HG03571 (cell line): ENCODE measurements at regions not wholly inside any gene's neighbourhood (a gene's known extent, or its start where the extent isn't known, plus 50 kb on each side); places are given as distances from the start of the nearest gene placed in this dataset.

ENCODE experiments used
- ATAC-seq: cut with Tn5 transposase; IDR thresholded peaks from one replicate; pipeline ENCODE4 v1.9.1; 2021; ENCODE audit not compliant: unreplicated experiment

DNA sequence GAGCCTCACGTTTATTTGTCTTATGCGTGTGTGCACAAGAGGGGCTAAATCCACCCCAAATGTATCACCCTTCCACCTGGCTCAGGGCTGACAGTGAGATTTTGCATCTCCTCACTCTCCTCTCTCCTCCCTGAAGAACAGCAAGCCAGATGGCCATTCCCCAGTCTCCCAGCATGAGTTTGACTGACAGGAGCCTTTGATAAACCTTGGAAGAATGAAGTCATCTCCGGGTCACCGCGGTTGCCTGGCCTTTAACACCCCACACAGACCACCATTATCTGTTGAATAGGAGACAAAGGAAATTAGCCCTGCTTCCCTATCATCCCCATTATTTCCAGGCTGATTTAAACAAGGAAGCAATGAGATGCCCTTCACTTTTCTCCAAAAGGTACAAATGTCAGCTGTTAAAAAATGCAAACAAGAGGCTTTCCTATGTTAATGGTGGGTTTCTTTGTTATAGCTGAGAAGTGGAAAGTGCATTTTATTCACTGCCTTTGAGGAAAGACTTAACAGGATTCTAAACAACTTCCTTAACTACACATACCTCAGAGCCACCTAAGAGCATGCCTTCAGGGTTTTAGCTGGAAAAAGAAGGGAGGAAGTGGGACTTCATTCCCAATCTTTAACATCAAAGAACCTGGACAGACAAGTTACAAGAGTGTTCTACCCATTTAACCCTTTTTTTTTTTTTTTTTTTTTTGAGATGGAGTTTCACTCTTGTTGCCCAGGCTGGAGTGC, 524.8 kb upstream of the ID4 start:
- no peak for ATAC-seq

DNA sequence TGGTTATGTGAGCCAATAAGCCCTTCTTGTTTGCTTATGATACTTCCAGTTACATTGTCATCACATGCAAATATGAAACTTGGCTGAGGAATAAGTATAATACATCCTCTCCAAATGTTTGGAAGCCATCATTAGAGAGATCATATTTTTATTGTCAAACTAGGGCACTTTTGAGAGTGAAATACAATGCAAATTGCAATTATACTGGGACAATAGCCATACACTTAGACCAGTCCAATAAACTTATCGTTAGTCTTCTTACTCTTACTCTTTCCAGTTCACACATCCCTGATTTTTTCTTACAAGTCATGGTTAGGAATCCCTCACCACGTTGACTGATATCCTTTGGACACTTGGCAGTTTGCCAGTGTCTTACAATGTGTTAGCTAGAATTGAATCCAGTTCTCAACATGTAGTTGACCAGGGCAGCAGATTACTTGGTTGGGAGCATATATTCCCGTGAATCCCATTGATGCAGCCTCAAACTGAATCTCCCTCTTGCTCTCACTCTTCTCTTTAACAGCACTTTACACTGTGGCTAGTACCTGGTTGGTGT, 519.7 kb upstream of the ID4 start:
- ATAC-seq = no peak

DNA sequence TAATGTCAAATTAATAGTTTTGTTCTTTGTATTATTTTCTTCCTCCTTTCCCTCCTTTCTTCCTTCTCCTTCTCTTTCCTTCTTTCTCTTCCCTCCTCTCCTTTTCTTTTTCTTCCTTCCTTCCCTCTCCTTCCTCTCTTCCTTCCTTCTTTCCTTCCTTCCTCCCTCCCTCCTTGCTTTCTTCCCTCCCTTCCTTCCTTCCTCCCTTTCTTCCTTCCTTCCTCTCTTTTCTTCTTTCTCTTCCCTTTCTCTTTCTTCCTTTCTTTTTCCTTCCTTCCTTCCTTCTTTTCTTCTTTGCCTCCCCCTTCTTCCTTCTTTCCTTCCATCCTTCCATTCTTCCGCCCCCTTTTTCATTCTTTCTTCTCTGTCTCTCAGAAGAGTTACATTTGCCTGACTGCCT, 518.2 kb upstream of the ID4 start:
- no peak for ATAC-seq

DNA sequence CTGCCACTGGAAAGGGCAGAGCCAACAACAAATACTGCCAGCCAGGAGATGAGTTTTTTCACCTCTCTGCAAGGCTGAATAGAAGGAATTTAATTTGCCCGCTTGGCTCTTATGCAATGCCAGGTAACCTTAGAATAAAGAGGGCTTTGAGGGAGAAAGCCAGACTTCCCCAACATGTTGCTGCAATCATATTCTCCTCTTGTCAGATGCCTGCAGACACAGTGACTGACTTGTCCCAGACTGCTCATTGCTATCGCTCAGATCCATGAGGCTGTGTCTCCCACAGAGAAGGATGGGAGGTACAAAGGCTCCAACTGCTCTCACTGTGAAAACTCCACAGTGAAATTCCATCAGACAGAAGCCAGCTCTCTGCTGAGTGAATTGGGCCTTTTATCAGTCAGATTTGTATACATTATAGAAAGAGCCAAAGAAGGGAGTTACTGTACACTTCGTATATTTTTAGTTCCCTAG, 517.0 kb upstream of the ID4 start:
- ATAC-seq = no peak

DNA sequence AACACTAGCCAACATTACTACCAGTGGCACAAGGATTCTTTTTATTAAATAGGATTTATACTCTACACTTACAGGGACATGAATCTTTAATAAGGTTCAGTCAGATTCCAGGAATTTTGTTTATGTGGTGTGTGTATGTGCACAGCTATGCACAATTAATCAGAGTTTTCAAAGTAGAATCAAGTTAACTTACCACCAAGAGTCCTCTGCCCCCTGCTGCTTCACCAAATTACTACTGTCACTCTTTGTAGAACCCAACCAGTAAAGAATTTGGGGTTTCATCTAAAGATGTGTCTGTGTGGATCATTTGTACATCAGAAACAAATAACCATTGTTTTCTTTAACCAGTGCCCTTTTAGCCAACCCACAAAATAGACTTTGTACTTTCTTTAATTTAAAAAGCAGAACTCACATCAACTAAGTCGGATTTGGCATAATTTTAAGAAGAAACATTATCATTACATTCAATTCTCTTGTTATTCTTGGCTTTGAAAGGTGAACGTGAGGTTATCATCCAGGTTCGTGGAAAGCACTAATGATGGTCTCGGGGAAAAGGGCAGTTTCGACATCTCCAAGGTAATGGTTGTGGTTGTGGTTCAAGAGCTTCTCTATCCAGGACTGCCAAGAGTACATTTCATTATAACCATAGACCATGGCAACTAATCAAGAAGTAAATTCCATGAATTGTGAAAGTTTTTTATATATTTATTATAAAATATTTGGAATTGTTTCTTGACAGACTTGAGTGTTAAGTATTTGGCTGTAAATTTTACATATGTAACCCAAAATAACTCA, 514.3 kb upstream of the ID4 start:
- no peak for ATAC-seq

DNA sequence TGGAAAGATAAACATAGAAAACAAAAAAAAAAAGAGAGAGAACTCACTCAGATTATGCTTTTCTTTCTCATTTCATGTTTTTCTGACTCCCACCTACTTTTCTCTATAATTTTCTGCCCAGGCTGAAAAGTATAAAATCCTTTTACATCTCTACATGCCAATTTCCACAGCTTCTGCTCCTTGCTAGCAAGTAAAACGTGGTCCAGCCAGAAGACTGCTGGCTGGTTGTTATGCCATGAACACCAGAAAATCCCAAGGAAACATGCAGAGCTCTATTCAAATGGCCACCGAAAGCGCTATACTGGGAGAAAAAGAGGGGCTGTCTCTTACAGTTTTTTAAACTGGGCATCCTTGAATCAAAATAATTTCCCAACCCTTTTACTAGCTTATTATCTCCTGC, 512.8 kb upstream of the ID4 start:
- ATAC-seq = no peak

DNA sequence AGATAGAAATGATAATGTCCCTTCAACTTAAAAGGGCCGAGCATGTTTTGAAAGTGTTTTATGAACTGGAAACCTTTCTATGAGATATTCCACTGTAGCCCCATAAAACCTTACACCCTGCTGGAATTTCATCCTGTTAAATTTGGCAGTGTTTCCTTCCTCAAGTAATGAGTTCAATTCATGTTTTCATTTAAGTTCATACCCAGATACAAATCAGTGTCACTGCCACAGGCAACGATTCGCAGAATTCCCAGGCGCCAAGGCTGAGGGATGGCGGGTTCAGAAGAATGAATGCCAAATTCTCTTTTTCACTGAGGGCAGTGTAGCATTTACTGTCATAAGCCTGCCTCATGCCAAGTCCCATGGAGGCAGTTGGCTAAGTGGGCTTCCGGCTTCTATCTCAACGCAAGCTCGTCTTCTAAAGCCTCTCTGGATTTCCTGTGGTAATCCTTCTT, 511.8 kb upstream of the ID4 start:
- no peak for ATAC-seq

DNA sequence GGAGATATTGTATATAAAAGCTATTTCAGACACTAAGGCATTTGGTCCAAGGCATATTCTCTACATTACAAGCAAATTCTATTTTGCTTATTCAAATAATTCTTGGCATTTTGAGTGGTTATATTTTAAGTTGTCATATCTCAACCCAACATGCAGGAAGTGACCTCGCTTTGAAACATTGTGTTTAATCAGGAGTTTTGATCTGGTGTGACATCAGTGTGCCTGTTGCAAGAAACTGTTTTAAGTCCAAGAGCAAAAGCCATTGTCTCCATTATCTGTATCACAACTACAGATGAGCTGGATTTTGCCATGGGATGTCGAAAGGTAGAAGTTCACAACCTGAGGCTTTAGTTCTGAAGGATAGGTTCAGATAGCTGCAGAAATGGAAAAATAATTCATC, 509.9 kb upstream of the ID4 start:
- ATAC-seq = no peak

DNA sequence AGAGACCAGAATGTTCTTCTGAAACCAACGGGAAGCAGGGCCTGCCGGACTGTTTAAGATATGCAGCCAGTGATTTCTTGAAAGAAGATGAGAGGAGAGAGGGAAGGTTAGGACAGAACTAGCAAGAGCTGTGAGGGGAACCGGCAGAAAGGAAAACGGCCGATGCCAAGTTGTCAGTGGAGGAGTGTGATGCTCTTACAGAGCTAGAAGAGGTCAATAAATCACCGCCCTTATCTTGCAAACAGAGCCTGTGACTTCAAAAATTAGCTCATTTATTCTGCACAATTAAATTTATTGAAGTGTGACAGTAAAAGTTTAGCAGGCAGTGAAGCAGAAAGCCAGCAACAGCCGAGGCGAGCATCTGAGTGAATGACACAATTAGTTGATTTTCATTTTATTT, 509.5 kb upstream of the ID4 start:
- ATAC-seq = no peak

DNA sequence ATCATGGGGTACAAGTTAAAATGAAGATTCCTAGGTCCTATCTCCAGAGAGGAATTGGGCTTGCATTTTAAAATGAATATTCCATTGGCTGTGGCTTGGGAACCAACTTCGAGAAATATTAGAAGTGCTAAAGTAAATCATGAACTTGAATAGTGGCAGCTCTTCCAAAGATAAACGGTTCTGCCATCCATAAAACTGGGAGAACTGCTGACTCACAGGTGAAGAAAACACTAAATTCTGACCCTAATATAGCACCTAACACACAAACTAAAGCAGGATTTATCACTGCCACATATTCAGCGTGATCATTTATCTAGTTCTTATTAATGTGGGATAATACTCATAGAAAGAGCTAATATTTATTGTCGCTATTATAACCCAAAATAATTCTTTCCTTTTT, 508.1 kb upstream of the ID4 start:
- ATAC-seq = no peak

DNA sequence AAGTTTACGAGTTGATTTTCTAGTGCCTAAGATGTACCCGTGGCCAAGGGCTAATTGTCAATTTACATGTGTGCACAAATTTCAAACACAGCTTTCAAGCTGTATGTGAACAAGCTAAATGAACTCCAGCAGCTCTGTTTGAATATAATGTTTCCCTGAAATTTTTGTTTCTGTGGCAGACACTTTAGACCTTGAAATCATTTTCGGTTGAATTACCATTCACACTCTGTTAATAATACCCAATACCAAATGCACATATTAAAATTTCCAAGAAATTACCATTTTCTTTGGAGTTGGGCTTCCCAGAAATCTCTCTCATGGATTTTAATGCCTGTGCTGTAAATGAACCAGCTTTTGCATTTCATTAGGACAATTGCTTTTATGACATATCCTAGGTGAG, 506.1 kb upstream of the ID4 start:
- no peak for ATAC-seq

DNA sequence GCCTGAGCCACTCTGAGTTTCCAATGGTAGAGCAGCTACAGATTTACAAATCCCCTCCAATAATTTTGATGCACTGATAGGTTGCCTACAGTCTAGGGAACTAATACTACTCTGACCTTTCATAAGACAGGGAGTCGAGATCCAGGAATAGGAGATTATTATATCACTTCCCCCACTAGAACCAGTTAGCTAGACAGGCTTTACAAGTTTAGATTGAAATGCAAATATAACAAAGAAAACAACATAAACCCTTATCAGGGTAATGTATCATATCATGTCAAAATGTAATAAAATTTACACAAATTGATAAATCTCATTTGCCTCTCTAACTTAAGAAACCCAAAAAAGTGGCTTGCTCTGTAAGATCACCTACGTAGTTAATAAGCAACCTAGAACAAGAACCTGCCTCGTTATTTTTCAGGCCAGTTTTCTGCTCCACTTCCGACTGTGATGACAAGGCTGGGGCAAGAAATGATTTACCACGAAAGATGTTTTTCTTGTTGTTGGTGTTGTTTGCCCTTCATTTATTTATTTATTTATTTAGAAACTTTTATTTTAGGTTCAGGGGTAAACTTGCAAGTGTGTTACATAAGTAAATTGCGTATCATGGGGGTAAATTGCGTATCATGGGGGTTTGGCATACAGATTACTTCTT, 504.2 kb upstream of the ID4 start:
- no peak for ATAC-seq

DNA sequence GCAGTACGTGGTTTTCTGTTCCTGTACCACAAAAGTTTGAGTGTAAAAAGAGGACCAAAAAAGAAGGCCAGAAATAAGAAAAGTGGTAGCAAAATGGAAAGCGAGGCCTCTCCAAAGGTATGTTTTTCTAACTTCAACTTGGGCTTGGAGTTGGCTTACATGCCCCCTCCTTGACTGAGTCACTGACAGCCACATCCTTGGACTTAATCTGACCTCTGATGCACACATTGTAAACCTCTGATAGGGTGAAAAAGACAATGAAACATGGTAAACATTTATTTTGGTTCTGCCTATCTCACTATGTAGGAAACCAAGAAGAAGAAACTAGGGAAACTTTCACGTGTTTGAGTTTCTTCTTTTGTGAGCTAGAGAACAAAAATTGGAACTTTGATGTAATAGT, 503.2 kb upstream of the ID4 start:
- ATAC-seq = no peak

DNA sequence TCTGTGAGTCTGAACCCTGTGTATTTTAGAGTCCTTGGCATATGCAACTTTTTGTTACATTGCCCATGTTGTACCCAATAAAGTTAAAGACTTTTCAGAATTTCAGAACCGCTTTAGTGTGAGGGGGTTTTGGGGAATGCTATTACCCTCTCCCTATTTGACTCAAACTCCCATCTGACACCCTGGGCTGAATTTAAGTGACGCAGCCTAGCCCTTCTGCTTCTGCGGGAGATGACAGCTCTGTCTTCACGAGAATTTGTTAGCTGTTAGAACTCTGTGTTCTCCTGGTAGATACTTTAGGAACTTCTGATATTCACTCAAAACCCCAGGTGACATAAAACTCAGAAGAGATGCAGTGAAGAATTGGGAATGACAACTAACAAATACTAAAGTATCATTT, 500.6 kb upstream of the ID4 start:
- no peak for ATAC-seq

DNA sequence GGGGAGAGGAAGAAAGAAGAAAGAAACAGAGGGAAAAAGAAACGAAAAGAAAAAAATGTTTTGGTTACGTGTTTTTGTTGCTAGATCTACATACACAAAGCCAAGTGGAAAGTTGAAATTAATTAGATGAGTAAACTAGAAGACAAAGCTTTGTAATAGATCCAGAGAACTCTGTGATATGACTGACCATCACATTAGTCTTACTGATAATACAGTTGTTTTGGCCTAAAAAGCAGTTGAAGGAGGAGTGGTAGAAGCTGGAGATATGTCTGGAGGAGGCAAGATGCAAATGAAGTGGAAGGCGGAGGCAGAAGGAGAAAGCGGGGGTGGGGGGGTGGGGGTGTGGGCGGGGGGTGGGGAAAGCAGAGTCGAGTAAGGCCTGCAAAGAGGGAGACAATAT, 500.1 kb upstream of the ID4 start:
- ATAC-seq = no peak

DNA sequence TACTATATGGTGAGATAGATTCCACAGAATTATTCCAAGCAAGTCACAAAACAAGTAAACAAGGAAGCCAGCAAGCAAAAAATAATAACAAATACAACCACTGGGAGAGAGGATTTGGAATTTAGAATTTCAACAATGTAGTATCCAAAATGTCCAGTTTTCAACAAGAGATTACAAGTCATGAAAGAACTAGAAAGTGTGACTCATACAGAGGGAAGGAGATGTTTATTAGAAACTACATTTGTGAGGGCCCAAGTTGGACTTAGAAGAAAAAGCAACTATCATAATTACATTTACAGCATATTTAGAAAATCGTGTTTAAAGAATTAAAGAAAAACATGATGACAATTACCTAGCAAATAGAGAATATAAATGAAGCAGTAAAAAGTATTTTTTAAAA, 494.6 kb upstream of the ID4 start:
- ATAC-seq = no peak

DNA sequence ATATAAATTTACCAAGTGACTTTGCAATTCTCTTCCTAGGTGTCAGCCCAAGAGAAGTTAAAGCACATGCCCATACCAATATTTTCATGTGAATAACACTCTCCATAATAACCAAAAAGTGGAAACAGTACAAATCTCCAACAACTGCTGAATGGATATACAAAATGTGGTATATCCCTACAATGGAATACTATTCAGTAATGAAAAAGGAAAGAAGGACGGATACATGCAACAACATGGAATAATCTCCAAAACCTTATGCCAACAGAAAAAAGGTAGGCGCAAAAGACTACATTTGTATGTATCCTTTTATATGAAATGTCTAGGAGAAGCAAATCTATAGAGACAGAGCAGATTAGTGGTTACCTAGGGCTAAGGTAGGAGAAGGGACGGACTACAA, 487.7 kb upstream of the ID4 start:
- ATAC-seq = no peak

DNA sequence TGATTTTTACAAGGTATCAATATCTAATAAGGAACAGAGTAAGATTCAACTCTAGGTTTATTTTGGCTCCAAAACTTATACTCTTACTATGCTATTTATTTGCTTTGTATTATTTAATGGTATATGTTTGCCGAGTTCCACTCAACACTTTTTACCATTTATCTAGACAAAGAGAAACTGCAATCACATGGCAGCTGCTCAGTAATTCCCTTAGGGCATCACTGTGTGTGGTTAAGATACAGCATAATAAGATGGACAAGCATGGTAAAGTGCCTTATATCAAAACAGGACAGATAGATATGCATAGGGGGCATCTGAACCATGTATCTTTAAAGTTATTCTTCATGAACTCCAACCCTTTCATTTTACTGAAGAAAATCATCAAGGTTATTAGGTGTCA, 483.0 kb upstream of the ID4 start:
- no peak for ATAC-seq

DNA sequence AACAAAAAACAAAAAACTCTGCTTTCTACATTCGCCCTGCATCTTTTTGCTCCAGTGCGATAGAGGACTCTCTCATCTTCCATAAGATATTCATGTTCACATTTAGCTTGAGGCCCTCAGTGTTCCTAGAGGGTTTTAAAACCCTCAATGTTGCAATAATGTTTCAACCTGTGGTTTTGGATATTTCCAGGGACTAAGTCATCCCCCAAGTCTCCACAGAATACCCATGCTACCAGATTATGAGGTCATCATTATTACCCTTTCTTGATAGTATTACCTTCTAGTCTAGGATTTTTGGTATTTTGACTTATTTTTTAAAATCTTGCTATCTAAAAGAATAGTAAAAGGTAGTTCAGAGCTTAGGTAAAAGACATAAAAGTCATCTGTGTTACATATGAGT, 480.5 kb upstream of the ID4 start:
- no peak for ATAC-seq

DNA sequence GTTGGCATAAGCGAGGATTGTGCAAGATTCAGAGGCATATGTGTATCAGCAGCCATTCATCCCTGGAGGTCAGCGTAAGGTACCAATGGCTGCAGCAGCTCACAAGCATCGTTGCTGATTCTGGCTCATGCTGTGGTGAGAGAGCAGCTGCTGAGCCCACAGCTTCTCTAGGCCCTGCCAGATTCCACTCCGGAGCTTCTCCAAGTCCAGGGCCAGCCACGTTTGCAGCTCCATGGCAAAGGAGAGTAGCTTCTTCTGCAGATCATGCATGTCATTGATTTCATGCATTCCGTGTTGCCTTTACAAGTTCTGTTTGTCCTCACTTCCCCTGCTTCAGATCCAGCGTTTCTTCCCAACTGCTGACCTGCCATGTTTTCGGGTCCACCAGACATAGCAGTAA, 474.8 kb upstream of the ID4 start:
- ATAC-seq = no peak

DNA sequence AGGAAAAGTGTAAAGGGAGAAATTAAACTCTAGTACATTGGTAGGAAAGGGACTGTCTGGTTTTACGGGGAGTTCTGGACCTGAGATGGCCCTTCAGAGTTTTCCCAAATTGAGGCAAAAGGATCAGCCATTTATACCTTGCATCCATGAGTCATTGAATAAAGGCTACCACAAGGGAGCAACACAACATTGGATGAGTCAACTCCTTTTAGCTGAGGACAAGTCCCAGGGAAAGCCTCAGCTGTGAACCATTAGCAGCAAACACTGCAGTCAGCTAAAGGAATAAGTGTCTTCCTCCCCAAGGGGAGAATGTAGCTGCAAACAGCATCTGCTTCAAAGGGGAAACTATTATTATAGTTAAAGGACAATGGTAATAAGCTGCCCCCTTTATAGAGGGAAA, 468.7 kb upstream of the ID4 start:
- ATAC-seq = no peak

DNA sequence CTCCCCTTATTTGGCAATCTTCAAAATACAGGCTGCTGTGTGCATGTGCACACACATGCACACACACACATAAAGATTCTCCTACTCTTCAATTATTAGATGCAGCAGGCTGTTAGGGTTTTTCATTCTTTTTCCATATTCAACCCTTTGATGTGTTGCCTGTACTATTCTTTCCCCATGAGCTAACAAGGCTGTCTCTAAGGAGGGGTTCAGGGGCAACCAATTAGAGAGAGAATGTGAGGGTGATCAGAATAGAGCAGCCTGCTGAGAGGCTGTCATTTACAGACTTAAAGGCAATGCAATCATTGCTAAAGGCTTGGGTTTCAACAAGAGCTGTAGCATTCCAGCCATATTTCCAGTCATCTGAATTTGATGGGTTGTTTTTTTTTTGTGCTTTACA, 467.4 kb upstream of the ID4 start:
- no peak for ATAC-seq
